K562 (cell line): ENCODE measurements at regions not wholly inside any gene's neighbourhood (a gene's known extent, or its start where the extent isn't known, plus 50 kb on each side); places are given as distances from the start of the nearest gene placed in this dataset.
A peak's percentile ranks its signal among the peaks of the same experiment; 100 is the strongest.

Experiments
- ATAC-seq: fragments of 200-7000 bp; cut with Tn5 transposase; 3 replicates; pipeline ENCODE4 v1.9.1; 2020; ENCODE audit warnings: moderate library complexity
- BruUV-seq: library from RNA; stranded (reverse); fragments of 400-500 nt; replicated peaks from 2 replicates; lab custom pipeline; 2021; lab: Mats Ljungman, UMichigan
- CTCF ChIA-PET: fragments of 300-600 bp; formaldehyde crosslinking; extraction: SDS; loops from one replicate; lab custom pipeline; 2021; ENCODE audit warnings: low intra/inter-chr PET ratio; lab: Yijun Ruan, JAX
- POLR2A ChIA-PET: fragments of 300-600, 350-650 bp; sonication (Branson Sonifier 250); formaldehyde crosslinking; extraction: SDS; loops from one replicate; lab custom pipeline; 2021; ENCODE audit warnings: antibody characterized with exemption, inconsistent platforms; lab: Yijun Ruan, JAX
- DNase-seq, 4 experiments: peaks; one replicate each; pipeline versions ENCODE4 v3.0.0 to v3.0.0-alpha.2; 2011 to 2018; ENCODE audit warnings: low spot score in 3 of 4, mixed read lengths in 3 of 4; ENCODE audit errors: extremely low read depth in 1 of 4
- FAIRE-seq: peaks from 2 replicates; lab custom pipeline; 2011; peaks lifted over from hg19 to GRCh38; lab: Jason Lieb, UNC
- H2AFZ ChIP-seq: 2 replicates; pipeline ENCODE4 v1.6.0; 2011; ENCODE audit warnings: low read depth, low read length, control low read depth, inconsistent platforms
- H3K27ac ChIP-seq: fragments of 200-600 bp; 3 replicates; pipeline ENCODE4 v1.8.0; 2011; ENCODE audit warnings: low read depth, mild to moderate bottlenecking, control low read depth, inconsistent platforms, low read length, moderate library complexity, mixed read lengths; ENCODE audit errors: extremely low read depth
- H3K27me3 ChIP-seq, 2 experiments: fragments of 300-600 bp in 1 of 2; 2 replicates in 1 of 2; 3 replicates in 1 of 2; pipeline versions ENCODE4 v1.6.0 to v1.8.0; 2011; ENCODE audit warnings: inconsistent platforms in 2 of 2, low read length in 2 of 2, mild to moderate bottlenecking in 1 of 2, mixed read lengths in 1 of 2, moderate library complexity in 1 of 2; ENCODE audit not compliant: control insufficient read depth in 2 of 2, insufficient read depth in 2 of 2
- H3K36me3 ChIP-seq: fragments of 300-600 bp; 3 replicates; pipeline ENCODE4 v1.8.0; 2011; ENCODE audit warnings: mild to moderate bottlenecking, low read length, inconsistent platforms; ENCODE audit not compliant: control insufficient read depth, insufficient read depth
- H3K4me1 ChIP-seq, 2 experiments: fragments of 200-600 bp in 1 of 2; replicated peaks in 1 of 2; 2 replicates in 1 of 2; 3 replicates in 1 of 2; pipeline versions ENCODE4 v1.5.1 to v1.8.0; 2011; ENCODE audit warnings: inconsistent platforms in 2 of 2, low read length in 2 of 2, mild to moderate bottlenecking in 1 of 2, mixed read lengths in 1 of 2, moderate library complexity in 1 of 2; ENCODE audit not compliant: control insufficient read depth in 2 of 2, insufficient read depth in 2 of 2
- H3K4me2 ChIP-seq: 2 replicates; pipeline ENCODE4 v1.6.1; 2011; ENCODE audit warnings: low read length, control low read depth, inconsistent platforms, mixed read lengths; ENCODE audit not compliant: insufficient read depth
- H3K4me3 ChIP-seq: fragments of 200-600 bp; sonication (generic), shearing (Covaris generic); 2 replicates; pipeline ENCODE4 v1.5.1; 2016; ENCODE audit warnings: control low read depth, inconsistent platforms
- H3K79me2 ChIP-seq: fragments of 200-600 bp; 3 replicates; pipeline ENCODE4 v1.8.0; 2011; ENCODE audit warnings: low read length, inconsistent platforms; ENCODE audit not compliant: control insufficient read depth, insufficient read depth
- H3K9ac ChIP-seq, 2 experiments: 2 replicates each; pipeline versions ENCODE4 v1.6.0 to v1.6.1; 2011; ENCODE audit warnings: low read depth in 2 of 2, low read length in 2 of 2, control low read depth in 1 of 2, inconsistent platforms in 1 of 2, mild to moderate bottlenecking in 1 of 2, mixed read lengths in 1 of 2; ENCODE audit not compliant: insufficient read depth in 1 of 2
- H3K9me1 ChIP-seq: one replicate; pipeline ENCODE4 v1.6.0; 2011; ENCODE audit warnings: inconsistent platforms, mild to moderate bottlenecking, low read length, moderate library complexity; ENCODE audit not compliant: control insufficient read depth, insufficient read depth
- H3K9me3 ChIP-seq: replicated peaks from 2 replicates; pipeline ENCODE4 v1.5.1; 2011; ENCODE audit warnings: low read depth, low read length, inconsistent platforms; ENCODE audit not compliant: control insufficient read depth, insufficient read depth
- H4K20me1 ChIP-seq: replicated peaks from 2 replicates; pipeline ENCODE4 v1.6.1; 2011; ENCODE audit warnings: low read length, inconsistent platforms, mixed read lengths; ENCODE audit not compliant: control insufficient read depth, insufficient read depth
- BCL6 ChIP-seq: fragments of 250-450 bp; sonication (Bioruptor Pico); IDR thresholded peaks from 2 replicates; pipeline ENCODE4 v1.4.0; 2020
- HDAC1 ChIP-seq, 2 experiments: fragments of 450-650 bp; IDR thresholded peaks; 2 replicates each; pipeline ENCODE4 v1.6.1; 2016 to 2017; ENCODE audit warnings: inconsistent platforms in 1 of 2, mild to moderate bottlenecking in 1 of 2, moderate library complexity in 1 of 2
- HSF4 ChIP-seq: fragments of 250-450 bp; sonication (Bioruptor Pico); IDR thresholded peaks from 2 replicates; pipeline ENCODE4 v2.1.2; 2022; ENCODE audit warnings: mild to moderate bottlenecking, moderate library complexity, borderline replicate concordance
- KDM1A ChIP-seq, 2 experiments: fragments of 450-650 bp; IDR thresholded peaks; 2 replicates each; pipeline ENCODE4 v1.6.1; 2016; ENCODE audit warnings: mild to moderate bottlenecking in 2 of 2
- MBD1 ChIP-seq: fragments of 250-450 bp; sonication (Bioruptor Pico); IDR thresholded peaks from 2 replicates; pipeline ENCODE4 v1.8.0; 2022; ENCODE audit warnings: inconsistent platforms
- PHF20 ChIP-seq: fragments of 450-650 bp; IDR thresholded peaks from 2 replicates; pipeline ENCODE4 v1.6.1; 2018; ENCODE audit not compliant: partially characterized antibody
- RCOR1 ChIP-seq, 2 experiments: IDR thresholded peaks; 2 replicates each; pipeline ENCODE4 v1.6.1; 2012; ENCODE audit warnings: low read depth in 2 of 2, low read length in 2 of 2, borderline replicate concordance in 1 of 2, improper control_type of control experiment in 1 of 2
- SMAD4 ChIP-seq: fragments of 250-450 bp; sonication (Bioruptor Pico); conservative IDR thresholded peaks from 2 replicates; pipeline ENCODE4 v1.8.0; 2021; ENCODE audit warnings: inconsistent platforms, mild to moderate bottlenecking, moderate library complexity
- TARDBP ChIP-seq: fragments of 450-650 bp; IDR thresholded peaks from 2 replicates; pipeline ENCODE4 v1.6.1; 2016
- ZNF217 ChIP-seq: sonication (generic); formaldehyde crosslinking; IDR thresholded peaks from 2 replicates; pipeline ENCODE4 v1.8.0; 2022; ENCODE audit warnings: mild to moderate bottlenecking, missing genetic modification reagents
- ZNF592 ChIP-seq: fragments of 450-650 bp; IDR thresholded peaks from 2 replicates; pipeline ENCODE4 v1.6.1; 2017; ENCODE audit warnings: antibody characterized with exemption, mild to moderate bottlenecking
- WGBS: fragments of 100-300 bp; shearing (Covaris generic); methylation state at CpG from one replicate; pipeline ENCODE4 v1.1.6; 2016; ENCODE audit warnings: low coverage, mixed read lengths; ENCODE audit not compliant: insufficient coverage; ENCODE audit errors: missing lambda C conversion rate; 5-methylcytosine and 5-hydroxymethylcytosine counted together
- in situ Hi-C: fragments of 300-500 bp; cut with MboI; formaldehyde crosslinking; loops from 4 replicates; pipeline ENCODE4 v1.15.0; 2018; ENCODE audit warnings: inconsistent platforms, mixed read lengths
- intact Hi-C: fragments of 100-400 bp; cut with micrococcal nuclease; formaldehyde crosslinking; loops from 2 replicates; pipeline ENCODE4 v1.14.2; 2022
- TF ChIP-seq, protein P1 (sequence below): sonication (generic); formaldehyde crosslinking; IDR thresholded peaks from 2 replicates; pipeline ENCODE4 v1.8.1; 2023; ENCODE audit warnings: mild to moderate bottlenecking, missing genetic modification reagents
- TF ChIP-seq, protein P2 (sequence below): fragments of 250-450 bp; sonication (Bioruptor Pico); IDR thresholded peaks from 2 replicates; pipeline ENCODE4 v1.4.0; 2020; ENCODE audit warnings: borderline replicate concordance

- H3K9me1 ChIP-seq, result no peaks in the 10 kb centered on the region
- H3K4me2 ChIP-seq, result peak overlapping the region; percentile 71
- H3K9ac ChIP-seq, result no peak overlapping the region; a peak in 1 of 4 replicates
- DNase-seq, result no peak
- no peaks in the 10 kb centered on the region for H3K9me3 ChIP-seq
- H3K4me1 ChIP-seq, result peaks cover 0 to 20% of the 10 kb centered on the region in 2 experiments; a peak in 2 of 5 replicates
- H3K27ac ChIP-seq, result peak overlapping the region; percentile 79; the same call in 1 of the 3 replicates
- in situ Hi-C loops (no loop called here), intact Hi-C loops (no loop called here)
- 5% methylated on average over 5 of the region's 5 CpGs for WGBS
- H3K36me3 ChIP-seq, result no peaks in the 10 kb centered on the region
- ChIA-PET CTCF (no interaction called here), POLR2A (interaction anchor here (0.6 to 0.7 kb wide), 2 partner anchors 230 to 326 kb away, joined by 3 read pairs; no protein-coding TSS in a partner anchor)
- H3K79me2 ChIP-seq, result no peaks in the 10 kb centered on the region
- H3K4me3 ChIP-seq, result 0 out of 2 replicates have a peak overlapping the region, but pooled peaks have one; percentile 4
- no peak for ATAC-seq
- no peaks in the 10 kb centered on the region for H4K20me1 ChIP-seq
- H3K27me3 ChIP-seq, result no peaks in the 10 kb centered on the region
- FAIRE-seq, result no peak
- H2AFZ ChIP-seq, result peak overlapping the region; percentile 97
- BruUV-seq, result no TSS peak
- TF ChIP-seq PHF20 (no peak), HDAC1 (IDR thresholded peaks at IDR 0.05) (no peak), HSF4 (CRISPR knock-in tag) (no peak), RCOR1 (IDR thresholded peaks at IDR 0.05; ENCODE audit: borderline replicate concordance in 1 of 2, low read depth in 2 of 2, low read length in 2 of 2) (no peak), BCL6 (CRISPR knock-in tag) (no peak), ZNF592 (no peak), MBD1 (CRISPR knock-in tag) (no peak), KDM1A (IDR thresholded peaks at IDR 0.05) (0 out of 4 replicates have a peak, but pooled peaks of 1 of the 2 experiments have one; percentile 20), TARDBP (no peak), ZNF217 (no peak), SMAD4 (CRISPR knock-in tag) (no peak)
- TF ChIP-seq, protein P1, sequence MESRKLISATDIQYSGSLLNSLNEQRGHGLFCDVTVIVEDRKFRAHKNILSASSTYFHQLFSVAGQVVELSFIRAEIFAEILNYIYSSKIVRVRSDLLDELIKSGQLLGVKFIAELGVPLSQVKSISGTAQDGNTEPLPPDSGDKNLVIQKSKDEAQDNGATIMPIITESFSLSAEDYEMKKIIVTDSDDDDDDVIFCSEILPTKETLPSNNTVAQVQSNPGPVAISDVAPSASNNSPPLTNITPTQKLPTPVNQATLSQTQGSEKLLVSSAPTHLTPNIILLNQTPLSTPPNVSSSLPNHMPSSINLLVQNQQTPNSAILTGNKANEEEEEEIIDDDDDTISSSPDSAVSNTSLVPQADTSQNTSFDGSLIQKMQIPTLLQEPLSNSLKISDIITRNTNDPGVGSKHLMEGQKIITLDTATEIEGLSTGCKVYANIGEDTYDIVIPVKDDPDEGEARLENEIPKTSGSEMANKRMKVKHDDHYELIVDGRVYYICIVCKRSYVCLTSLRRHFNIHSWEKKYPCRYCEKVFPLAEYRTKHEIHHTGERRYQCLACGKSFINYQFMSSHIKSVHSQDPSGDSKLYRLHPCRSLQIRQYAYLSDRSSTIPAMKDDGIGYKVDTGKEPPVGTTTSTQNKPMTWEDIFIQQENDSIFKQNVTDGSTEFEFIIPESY (CRISPR knock-in tag), result no peak
- TF ChIP-seq, protein P2, sequence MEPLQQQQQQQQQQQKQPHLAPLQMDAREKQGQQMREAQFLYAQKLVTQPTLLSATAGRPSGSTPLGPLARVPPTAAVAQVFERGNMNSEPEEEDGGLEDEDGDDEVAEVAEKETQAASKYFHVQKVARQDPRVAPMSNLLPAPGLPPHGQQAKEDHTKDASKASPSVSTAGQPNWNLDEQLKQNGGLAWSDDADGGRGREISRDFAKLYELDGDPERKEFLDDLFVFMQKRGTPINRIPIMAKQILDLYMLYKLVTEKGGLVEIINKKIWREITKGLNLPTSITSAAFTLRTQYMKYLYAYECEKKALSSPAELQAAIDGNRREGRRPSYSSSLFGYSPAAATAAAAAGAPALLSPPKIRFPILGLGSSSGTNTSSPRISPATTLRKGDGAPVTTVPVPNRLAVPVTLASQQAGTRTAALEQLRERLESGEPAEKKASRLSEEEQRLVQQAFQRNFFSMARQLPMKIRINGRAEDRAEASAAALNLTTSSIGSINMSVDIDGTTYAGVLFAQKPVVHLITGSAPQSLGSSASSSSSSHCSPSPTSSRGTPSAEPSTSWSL (CRISPR knock-in tag), result no peak
These were observed 234.5 kb upstream of the ZNF217 start for GRCh38 chr20:53828088-53828681.
